GM21737 (cell line): ENCODE measurements at regions not wholly inside any gene's neighbourhood (a gene's known extent, or its start where the extent isn't known, plus 50 kb on each side); places are given as distances from the start of the nearest gene placed in this dataset.

Source experiments
- ATAC-seq: cut with Tn5 transposase; IDR thresholded peaks from one replicate; pipeline ENCODE4 v1.9.1; 2021; ENCODE audit warnings: mild to moderate bottlenecking, moderate library complexity; ENCODE audit not compliant: unreplicated experiment

GRCh38 chr4:89438102-89438831, 130.7 kb upstream of the GPRIN3 start:
- ATAC-seq = peak; percentile 56

- no peak for ATAC-seq
Observed at GRCh38 chr4:89434364-89434988, 126.9 kb upstream of the GPRIN3 start.

GRCh38 chr4:89427782-89428181, 120.2 kb upstream of the GPRIN3 start:
- no peak for ATAC-seq

- no peak for ATAC-seq
Observed at GRCh38 chr4:89425023-89425422, 117.4 kb upstream of the GPRIN3 start.

- no peak for ATAC-seq
Observed at GRCh38 chr4:89422441-89422990, 114.9 kb upstream of the GPRIN3 start.

- ATAC-seq = no peak
Observed at GRCh38 chr4:89420507-89420906, 112.9 kb upstream of the GPRIN3 start.

- no peak for ATAC-seq
Observed at GRCh38 chr4:89419111-89419695, 111.6 kb upstream of the GPRIN3 start.

- ATAC-seq = no peak
Observed at GRCh38 chr4:89416960-89417359, 109.4 kb upstream of the GPRIN3 start.

GRCh38 chr4:89413518-89413917, 105.9 kb upstream of the GPRIN3 start:
- ATAC-seq = no peak

- ATAC-seq = no peak
Observed at GRCh38 chr4:89411539-89412309, 104.1 kb upstream of the GPRIN3 start.

- no peak for ATAC-seq
Observed at GRCh38 chr4:89410687-89411086, 103.1 kb upstream of the GPRIN3 start.

- no peak for ATAC-seq
Observed at GRCh38 chr4:89404530-89404929, 96.9 kb upstream of the GPRIN3 start.

- ATAC-seq = no peak
Observed at GRCh38 chr4:89403826-89404225, 96.2 kb upstream of the GPRIN3 start.

GRCh38 chr4:89400287-89401035, 92.9 kb upstream of the GPRIN3 start:
- no peak for ATAC-seq

- no peak for ATAC-seq
Observed at GRCh38 chr4:89398644-89399043, 91.0 kb upstream of the GPRIN3 start.

GRCh38 chr4:89398146-89398545, 90.5 kb upstream of the GPRIN3 start:
- ATAC-seq = no peak

GRCh38 chr4:89397441-89397840, 89.8 kb upstream of the GPRIN3 start:
- no peak for ATAC-seq

GRCh38 chr4:89382439-89382838, 74.8 kb upstream of the GPRIN3 start:
- no peak for ATAC-seq

GRCh38 chr4:89380980-89381379, 73.4 kb upstream of the GPRIN3 start:
- no peak for ATAC-seq

GRCh38 chr4:89379511-89380044, 72.0 kb upstream of the GPRIN3 start:
- ATAC-seq = no peak
